ENCODE measurements at regions not wholly inside any gene's neighbourhood (a gene's known extent, or its start where the extent isn't known, plus 50 kb on each side); places are given as distances from the start of the nearest gene placed in this dataset.

DNA sequence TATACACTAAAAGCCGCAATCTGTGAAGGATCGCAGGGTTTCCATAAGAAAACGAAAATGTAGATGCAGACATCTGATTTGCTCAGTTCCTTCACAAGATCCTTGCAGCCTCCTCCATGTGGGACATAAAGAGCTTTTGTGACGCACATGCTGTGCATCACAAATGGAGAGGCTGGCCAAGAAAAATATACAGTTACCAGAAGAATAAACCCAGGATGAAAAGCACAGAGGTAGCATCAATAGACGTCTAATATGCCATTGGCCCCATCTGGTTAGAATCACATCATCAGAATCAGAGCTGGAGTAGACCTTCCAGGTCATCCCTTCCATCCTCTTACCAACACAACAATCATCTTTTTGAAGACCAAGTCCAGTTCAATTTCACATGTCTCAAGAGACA is 517.4 kb downstream of the RAB28 start:
- no peaks in the 10 kb centered on the region for H3K9me3 ChIP-seq (replicated peaks; ENCODE audit: control insufficient read depth, insufficient read depth, low read depth, low read length)
- 1% methylated on average over 5 of the region's 5 CpGs for WGBS (ENCODE audit: insufficient coverage, low coverage, missing lambda C conversion rate)
- H3K27me3 ChIP-seq (ENCODE audit: control insufficient read depth in 2 of 2, insufficient read depth in 2 of 2, low read length in 2 of 2), result no peaks in the 10 kb centered on the region
- H3K27ac ChIP-seq (ENCODE audit: extremely low read depth, low read depth, low read length), result no peak overlapping the region
- FAIRE-seq, result no peak
- H3K4me3 ChIP-seq, result no peak overlapping the region
- H3K36me3 ChIP-seq (ENCODE audit: control insufficient read depth, insufficient read depth, low read length), result no peaks in the 10 kb centered on the region
- no peaks in the 10 kb centered on the region for H3K4me1 ChIP-seq (replicated peaks in 1 of 2; ENCODE audit: control insufficient read depth in 2 of 2, insufficient read depth in 2 of 2, low read length in 2 of 2)
- no peak overlapping the region for H3K4me2 ChIP-seq (ENCODE audit: insufficient read depth, low read length)
- H3K9ac ChIP-seq (ENCODE audit: insufficient read depth in 1 of 2, low read depth in 2 of 2, low read length in 2 of 2), result no peak overlapping the region
- TF ChIP-seq ZNF175 (CRISPR knock-in tag; IDR thresholded peaks at IDR 0.05; ENCODE audit: low read depth), result no peak
- no peak for TF ChIP-seq HLTF (IDR thresholded peaks at IDR 0.05)
- TF ChIP-seq, protein P1, sequence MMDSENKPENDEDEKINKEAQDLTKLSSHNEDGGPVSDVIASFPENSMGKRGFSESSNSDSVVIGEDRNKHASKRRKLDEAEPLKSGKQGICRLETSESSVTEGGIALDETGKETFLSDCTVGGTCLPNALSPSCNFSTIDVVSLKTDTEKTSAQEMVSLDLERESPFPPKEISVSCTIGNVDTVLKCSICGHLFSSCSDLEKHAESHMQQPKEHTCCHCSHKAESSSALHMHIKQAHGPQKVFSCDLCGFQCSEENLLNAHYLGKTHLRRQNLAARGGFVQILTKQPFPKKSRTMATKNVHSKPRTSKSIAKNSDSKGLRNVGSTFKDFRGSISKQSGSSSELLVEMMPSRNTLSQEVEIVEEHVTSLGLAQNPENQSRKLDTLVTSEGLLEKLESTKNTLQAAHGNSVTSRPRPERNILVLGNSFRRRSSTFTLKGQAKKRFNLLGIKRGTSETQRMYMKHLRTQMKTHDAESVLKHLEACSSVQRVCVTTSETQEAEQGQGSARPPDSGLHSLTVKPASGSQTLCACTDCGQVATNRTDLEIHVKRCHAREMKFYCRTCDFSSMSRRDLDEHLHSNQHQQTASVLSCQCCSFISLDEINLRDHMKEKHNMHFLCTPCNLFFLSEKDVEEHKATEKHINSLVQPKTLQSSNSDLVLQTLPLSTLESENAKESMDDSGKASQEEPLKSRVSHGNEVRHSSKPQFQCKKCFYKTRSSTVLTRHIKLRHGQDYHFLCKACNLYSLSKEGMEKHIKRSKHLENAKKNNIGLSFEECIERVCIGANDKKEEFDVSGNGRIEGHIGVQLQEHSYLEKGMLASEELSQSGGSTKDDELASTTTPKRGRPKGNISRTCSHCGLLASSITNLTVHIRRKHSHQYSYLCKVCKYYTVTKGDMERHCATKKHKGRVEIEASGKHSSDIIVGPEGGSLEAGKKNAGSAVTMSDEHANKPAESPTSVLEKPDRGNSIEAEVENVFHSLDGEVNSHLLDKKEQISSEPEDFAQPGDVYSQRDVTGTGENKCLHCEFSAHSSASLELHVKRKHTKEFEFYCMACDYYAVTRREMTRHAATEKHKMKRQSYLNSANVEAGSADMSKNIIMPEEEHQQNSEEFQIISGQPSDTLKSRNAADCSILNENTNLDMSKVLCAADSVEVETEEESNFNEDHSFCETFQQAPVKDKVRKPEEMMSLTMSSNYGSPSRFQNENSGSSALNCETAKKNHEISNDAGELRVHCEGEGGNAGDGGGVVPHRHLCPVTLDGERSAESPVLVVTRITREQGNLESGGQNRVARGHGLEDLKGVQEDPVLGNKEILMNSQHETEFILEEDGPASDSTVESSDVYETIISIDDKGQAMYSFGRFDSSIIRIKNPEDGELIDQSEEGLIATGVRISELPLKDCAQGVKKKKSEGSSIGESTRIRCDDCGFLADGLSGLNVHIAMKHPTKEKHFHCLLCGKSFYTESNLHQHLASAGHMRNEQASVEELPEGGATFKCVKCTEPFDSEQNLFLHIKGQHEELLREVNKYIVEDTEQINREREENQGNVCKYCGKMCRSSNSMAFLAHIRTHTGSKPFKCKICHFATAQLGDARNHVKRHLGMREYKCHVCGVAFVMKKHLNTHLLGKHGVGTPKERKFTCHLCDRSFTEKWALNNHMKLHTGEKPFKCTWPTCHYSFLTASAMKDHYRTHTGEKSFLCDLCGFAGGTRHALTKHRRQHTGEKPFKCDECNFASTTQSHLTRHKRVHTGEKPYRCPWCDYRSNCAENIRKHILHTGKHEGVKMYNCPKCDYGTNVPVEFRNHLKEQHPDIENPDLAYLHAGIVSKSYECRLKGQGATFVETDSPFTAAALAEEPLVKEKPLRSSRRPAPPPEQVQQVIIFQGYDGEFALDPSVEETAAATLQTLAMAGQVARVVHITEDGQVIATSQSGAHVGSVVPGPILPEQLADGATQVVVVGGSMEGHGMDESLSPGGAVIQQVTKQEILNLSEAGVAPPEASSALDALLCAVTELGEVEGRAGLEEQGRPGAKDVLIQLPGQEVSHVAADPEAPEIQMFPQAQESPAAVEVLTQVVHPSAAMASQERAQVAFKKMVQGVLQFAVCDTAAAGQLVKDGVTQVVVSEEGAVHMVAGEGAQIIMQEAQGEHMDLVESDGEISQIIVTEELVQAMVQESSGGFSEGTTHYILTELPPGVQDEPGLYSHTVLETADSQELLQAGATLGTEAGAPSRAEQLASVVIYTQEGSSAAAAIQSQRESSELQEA (IDR thresholded peaks at IDR 0.05; ENCODE audit: low read depth), result no peak
- no peak for TF ChIP-seq ARNT (IDR thresholded peaks at IDR 0.05)
- no peak for TF ChIP-seq ERF (CRISPR knock-in tag; IDR thresholded peaks at IDR 0.05)
- no peak for TF ChIP-seq MTF1 (CRISPR knock-in tag; IDR thresholded peaks at IDR 0.05; ENCODE audit: borderline replicate concordance)
- no peaks in the 10 kb centered on the region for H3K79me2 ChIP-seq (ENCODE audit: control insufficient read depth, insufficient read depth, low read length)
- BruUV-seq (replicated peaks), result no TSS peak
- ChIA-PET CTCF (ENCODE audit: low intra/inter-chr PET ratio) (no interaction called here), POLR2A (interaction anchor here (0.6 kb wide), 1 partner anchor 9 kb away, joined by 3 read pairs; no protein-coding TSS in a partner anchor)
- no peaks in the 10 kb centered on the region for H3K9me1 ChIP-seq (ENCODE audit: control insufficient read depth, insufficient read depth, low read length)
- H2AFZ ChIP-seq (ENCODE audit: low read depth, low read length), result no peak overlapping the region
- no peaks in the 10 kb centered on the region for H4K20me1 ChIP-seq (replicated peaks; ENCODE audit: control insufficient read depth, insufficient read depth, low read length)
- no peak for ATAC-seq
- intact Hi-C loops (cut with micrococcal nuclease), result no loop called here
- no peak for DNase-seq (ENCODE audit: extremely low read depth in 1 of 4, low spot score in 3 of 4)
- in situ Hi-C loops (cut with MboI), result no loop called here

All from K562 (cell line).